HEK293T (cell line): ENCODE measurements at regions not wholly inside any gene's neighbourhood (a gene's known extent, or its start where the extent isn't known, plus 50 kb on each side); places are given as distances from the start of the nearest gene placed in this dataset.

Experiments used
- CTCF ChIA-PET: fragments of 350-600 bp; formaldehyde crosslinking; extraction: SDS; loops from one replicate; lab custom pipeline; 2021; ENCODE audit warnings: antibody characterized with exemption, inconsistent platforms; lab: Yijun Ruan, JAX
- POLR2A ChIA-PET: fragments of 350-600 bp; formaldehyde crosslinking; extraction: SDS; loops from one replicate; lab custom pipeline; 2020; ENCODE audit warnings: antibody characterized with exemption, inconsistent platforms; lab: Yijun Ruan, JAX
- DNase-seq: peaks from one replicate; pipeline ENCODE4 v3.0.0; 2012; ENCODE audit warnings: mixed read lengths; ENCODE audit errors: extremely low spot score
- ARNT ChIP-seq: fragments of 450-650 bp; IDR thresholded peaks from 2 replicates; pipeline ENCODE4 v1.6.1; 2017; ENCODE audit warnings: mild to moderate bottlenecking
- BHLHE40 ChIP-seq: fragments of 450-650 bp; IDR thresholded peaks from 2 replicates; pipeline ENCODE4 v1.6.1; 2016; ENCODE audit warnings: mild to moderate bottlenecking, moderate library complexity, borderline replicate concordance
- CTBP1 ChIP-seq: fragments of 450-650 bp; IDR thresholded peaks from 2 replicates; pipeline ENCODE4 v1.6.1; 2016; ENCODE audit warnings: borderline replicate concordance
- ELF4 ChIP-seq: fragments of 450-650 bp; IDR thresholded peaks from 2 replicates; pipeline ENCODE4 v1.6.1; 2017; ENCODE audit warnings: antibody characterized with exemption
- FOXA1 ChIP-seq: fragments of 450-650 bp; IDR thresholded peaks from 2 replicates; pipeline ENCODE4 v1.6.1; 2016; ENCODE audit warnings: mild to moderate bottlenecking
- FOXK2 ChIP-seq: fragments of 450-650 bp; IDR thresholded peaks from 2 replicates; pipeline ENCODE4 v1.6.1; 2016; ENCODE audit warnings: mild to moderate bottlenecking
- FOXM1 ChIP-seq: fragments of 450-650 bp; IDR thresholded peaks from 2 replicates; pipeline ENCODE4 v1.6.1; 2017; ENCODE audit warnings: mild to moderate bottlenecking, borderline replicate concordance
- HDGF ChIP-seq: fragments of 450-650 bp; IDR thresholded peaks from 2 replicates; pipeline ENCODE4 v1.6.1; 2017; ENCODE audit warnings: antibody characterized with exemption, borderline replicate concordance
- L3MBTL2 ChIP-seq: fragments of 450-650 bp; conservative IDR thresholded peaks from 2 replicates; pipeline ENCODE4 v1.6.1; 2016; ENCODE audit warnings: mild to moderate bottlenecking
- LEF1 ChIP-seq: fragments of 450-650 bp; IDR thresholded peaks from 2 replicates; pipeline ENCODE4 v1.6.1; 2017; ENCODE audit warnings: mild to moderate bottlenecking, borderline replicate concordance
- NFRKB ChIP-seq: fragments of 450-650 bp; IDR thresholded peaks from 2 replicates; pipeline ENCODE4 v1.6.1; 2016; ENCODE audit warnings: mild to moderate bottlenecking, moderate library complexity
- SP1 ChIP-seq: fragments of 450-650 bp; IDR thresholded peaks from 2 replicates; pipeline ENCODE4 v1.6.1; 2017
- SUZ12 ChIP-seq: fragments of 450-650 bp; IDR thresholded peaks from 2 replicates; pipeline ENCODE4 v1.6.1; 2016; ENCODE audit warnings: mild to moderate bottlenecking
- TARDBP ChIP-seq: fragments of 450-650 bp; IDR thresholded peaks from 2 replicates; pipeline ENCODE4 v1.6.1; 2016
- ZNF384 ChIP-seq: fragments of 450-650 bp; IDR thresholded peaks from 2 replicates; pipeline ENCODE4 v1.6.1; 2016
- TF ChIP-seq, protein P1 (sequence below): fragments of 450-650 bp; IDR thresholded peaks from 2 replicates; pipeline ENCODE4 v1.6.1; 2016

DNA sequence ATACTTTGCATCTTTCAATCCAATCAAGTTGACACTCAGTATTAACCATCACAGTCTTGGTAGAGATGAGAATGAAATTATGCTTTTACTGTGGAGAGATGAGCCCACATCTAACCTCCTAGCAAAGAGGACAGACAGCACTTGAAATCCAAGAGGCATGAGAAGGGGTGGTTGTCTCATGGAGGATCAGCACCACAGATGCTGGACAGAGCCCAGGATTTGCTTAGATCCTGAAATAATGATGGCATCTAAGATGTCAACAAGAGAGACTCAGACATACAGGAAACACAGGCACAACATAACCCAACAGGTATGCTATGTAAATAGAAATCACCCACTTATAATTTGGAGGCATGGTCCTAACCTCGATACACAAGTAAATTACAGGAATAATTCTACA, 74.3 kb upstream of the VCX2 start:
- no peak for DNase-seq
- CTCF ChIA-PET: no interaction called here
- POLR2A ChIA-PET: no interaction called here
- TF ChIP-seq SUZ12 (no peak), TARDBP (no peak), SP1 (no peak), ELF4 (no peak), BHLHE40 (no peak), ZNF384 (no peak), FOXA1 (no peak), ARNT (no peak), L3MBTL2 (no peak), NFRKB (no peak), HDGF (no peak), CTBP1 (no peak), FOXK2 (no peak), FOXM1 (no peak)
- TF ChIP-seq, protein P1, sequence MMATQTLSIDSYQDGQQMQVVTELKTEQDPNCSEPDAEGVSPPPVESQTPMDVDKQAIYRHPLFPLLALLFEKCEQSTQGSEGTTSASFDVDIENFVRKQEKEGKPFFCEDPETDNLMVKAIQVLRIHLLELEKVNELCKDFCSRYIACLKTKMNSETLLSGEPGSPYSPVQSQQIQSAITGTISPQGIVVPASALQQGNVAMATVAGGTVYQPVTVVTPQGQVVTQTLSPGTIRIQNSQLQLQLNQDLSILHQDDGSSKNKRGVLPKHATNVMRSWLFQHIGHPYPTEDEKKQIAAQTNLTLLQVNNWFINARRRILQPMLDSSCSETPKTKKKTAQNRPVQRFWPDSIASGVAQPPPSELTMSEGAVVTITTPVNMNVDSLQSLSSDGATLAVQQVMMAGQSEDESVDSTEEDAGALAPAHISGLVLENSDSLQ: no peak

DNA sequence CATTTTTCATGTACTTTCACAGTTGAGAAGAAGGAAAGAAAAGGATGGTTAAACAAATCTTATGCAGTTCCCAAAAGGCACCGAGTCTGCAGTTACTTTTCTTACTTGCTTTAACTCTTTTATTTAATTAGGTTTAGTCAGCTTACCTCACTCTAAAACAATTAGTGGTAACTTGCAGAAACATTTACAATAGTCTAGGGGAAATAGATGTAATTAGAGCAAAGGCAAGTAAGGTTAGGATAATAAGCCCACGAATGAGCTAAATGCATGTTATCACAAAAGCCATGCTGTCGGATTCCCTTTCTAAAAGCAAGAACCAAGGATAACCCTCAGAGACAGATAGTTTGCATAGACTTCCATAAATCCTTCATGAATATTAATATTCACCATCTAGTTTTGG, 82.0 kb upstream of the VCX2 start:
- POLR2A ChIA-PET: no interaction called here

DNA sequence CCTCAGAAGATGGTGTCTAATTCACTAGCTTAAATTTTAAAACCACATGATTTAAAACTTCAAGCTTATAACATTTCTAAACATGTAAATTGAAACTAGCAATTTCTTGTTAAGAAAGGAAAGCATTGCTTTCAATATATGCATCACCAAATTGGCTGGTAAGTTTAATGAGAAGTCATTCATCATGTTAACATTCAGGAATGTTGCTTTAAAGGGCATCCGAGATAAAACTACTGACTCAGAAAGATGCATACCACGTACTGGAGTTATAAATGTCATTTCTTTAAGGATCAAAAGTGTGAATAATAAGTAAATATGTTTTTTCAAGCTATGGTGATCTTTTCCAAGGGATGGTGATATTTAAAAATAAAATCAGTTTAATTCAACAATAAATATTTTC, 83.3 kb upstream of the VCX2 start:
- ChIA-PET CTCF (no interaction called here), POLR2A (no interaction called here)
- no peak for DNase-seq
- no peak for TF ChIP-seq L3MBTL2
- TF ChIP-seq FOXM1: no peak
- TF ChIP-seq NFRKB: no peak

More for the DNA sequence above, 82.0 kb upstream of the VCX2 start:
- TF ChIP-seq ELF4: no peak
- TF ChIP-seq ZNF384: no peak
- no peak for TF ChIP-seq TARDBP
- no peak for TF ChIP-seq FOXK2
- no peak for TF ChIP-seq FOXM1
- TF ChIP-seq LEF1: no peak
- TF ChIP-seq L3MBTL2: no peak
- TF ChIP-seq SUZ12: no peak
- TF ChIP-seq, protein P1: no peak
- CTCF ChIA-PET: no interaction called here
- no peak for DNase-seq

DNA sequence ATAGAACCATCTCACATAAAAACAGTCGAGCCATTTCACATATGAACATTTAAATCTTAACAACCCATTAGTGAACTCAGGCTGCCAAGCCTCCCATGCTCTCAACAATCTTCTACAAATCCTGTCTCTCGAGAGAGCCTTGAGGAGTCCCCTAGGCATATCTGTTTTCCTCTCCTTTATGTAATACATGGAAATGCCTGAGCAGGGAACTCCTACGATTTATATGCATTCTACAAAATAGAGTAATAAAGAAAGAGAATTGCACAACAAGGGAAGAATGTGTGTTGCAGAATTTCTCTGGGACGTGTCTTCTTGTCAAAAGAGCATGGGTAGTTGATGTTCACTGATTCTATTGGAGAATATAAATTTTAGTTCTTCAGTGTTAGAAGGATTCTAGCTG, 101.8 kb upstream of the VCX2 start:
- no peak for DNase-seq
- CTCF ChIA-PET: no interaction called here
- TF ChIP-seq NFRKB (no peak), ZNF384 (no peak), ARNT (no peak), FOXM1 (no peak)
- POLR2A ChIA-PET: no interaction called here

DNA sequence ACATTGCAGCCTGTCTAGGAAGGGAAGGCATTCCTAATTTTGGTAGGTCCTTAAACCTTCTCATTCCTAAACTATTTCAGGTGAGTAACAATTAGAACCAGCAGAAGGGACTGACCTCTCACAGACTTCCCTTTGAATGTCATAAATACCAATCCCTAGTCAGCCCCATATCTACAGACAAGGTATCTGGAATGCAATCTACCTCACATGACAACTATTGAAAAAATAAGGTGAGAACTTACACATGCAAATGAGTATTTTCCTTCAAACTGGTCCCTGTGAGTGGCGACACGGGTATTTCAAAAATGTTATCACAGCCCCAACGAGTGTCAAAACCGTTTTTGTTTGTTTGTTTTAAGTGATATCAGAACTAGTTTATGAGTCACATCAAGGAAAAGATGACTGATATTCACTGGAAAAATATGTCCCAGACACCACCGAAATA, 102.4 kb upstream of the VCX2 start:
- CTCF ChIA-PET: no interaction called here
- TF ChIP-seq BHLHE40: no peak
- TF ChIP-seq HDGF: no peak
- TF ChIP-seq LEF1: no peak
- TF ChIP-seq FOXA1: no peak
- TF ChIP-seq FOXK2: no peak
- no peak for TF ChIP-seq SP1
- TF ChIP-seq FOXM1: no peak
- no peak for TF ChIP-seq ZNF384
- TF ChIP-seq ELF4: no peak
- TF ChIP-seq NFRKB: no peak
- POLR2A ChIA-PET: no interaction called here
- DNase-seq: no peak

DNA sequence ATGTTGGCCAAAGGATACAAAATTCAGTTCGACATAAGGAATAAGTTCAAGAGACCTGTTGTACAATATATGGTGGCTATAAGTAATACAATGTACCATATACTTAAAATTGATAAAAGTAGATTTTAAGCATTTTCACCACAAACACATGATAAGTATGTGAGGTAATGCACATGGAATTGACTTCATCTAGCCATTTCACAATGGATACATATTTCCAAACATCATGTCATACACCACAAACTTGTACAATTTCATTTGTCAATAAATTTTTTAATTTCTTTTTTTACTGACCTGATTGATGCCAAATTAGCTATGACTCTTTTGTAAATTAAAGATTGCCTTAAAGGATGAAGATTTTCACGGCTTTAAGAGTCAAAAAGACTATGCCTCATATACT, 103.1 kb upstream of the VCX2 start:
- ChIA-PET CTCF (interaction anchor here (0.6 kb wide), 1 partner anchor 49 kb away, joined by 3 read pairs; no protein-coding TSS in a partner anchor), POLR2A (no interaction called here)
- no peak for DNase-seq
- TF ChIP-seq FOXM1: no peak
- no peak for TF ChIP-seq BHLHE40
- no peak for TF ChIP-seq LEF1
- no peak for TF ChIP-seq NFRKB
- TF ChIP-seq FOXA1: no peak

DNA sequence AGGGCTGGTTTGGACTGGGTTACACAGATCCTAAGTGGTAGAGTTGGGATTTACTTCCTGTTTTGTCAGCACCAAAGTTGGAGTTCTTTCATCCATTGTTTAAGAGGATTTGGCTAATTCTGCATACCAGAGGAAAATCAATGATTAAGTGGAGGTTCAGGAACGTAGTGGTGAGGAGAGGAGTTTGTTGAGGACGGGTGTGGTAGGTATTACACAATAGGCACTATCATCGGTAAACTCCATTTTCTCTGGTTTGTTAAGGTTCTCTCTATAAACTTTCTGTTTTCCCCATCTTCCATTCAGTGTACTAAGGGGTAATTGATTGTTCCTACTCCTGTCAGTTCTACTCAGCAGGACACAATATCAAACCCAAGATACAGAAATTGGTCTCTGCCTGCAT, 107.5 kb upstream of the VCX2 start:
- no peak for DNase-seq
- ChIA-PET POLR2A (no interaction called here), CTCF (no interaction called here)
- TF ChIP-seq FOXK2 (no peak), BHLHE40 (no peak), NFRKB (no peak)

DNA sequence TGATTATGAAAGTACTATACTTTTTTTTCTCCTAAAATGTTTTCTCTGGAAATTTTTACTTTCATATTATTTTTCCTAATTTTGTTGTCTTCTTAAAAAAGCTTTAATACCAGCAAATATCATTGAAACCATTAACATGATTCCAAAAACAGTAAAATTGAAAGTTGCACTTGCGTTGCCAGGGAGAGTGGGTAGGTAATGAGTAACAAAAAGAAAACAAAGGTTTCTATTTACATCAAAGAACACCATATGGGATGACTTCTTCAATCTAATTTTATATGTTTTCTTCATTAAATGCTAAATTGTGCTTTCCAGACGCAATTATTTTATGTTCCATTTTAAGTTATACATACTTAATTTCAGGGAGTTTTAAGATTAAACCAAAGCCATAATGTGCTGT, 108.3 kb upstream of the VCX2 start:
- POLR2A ChIA-PET: no interaction called here

More for the DNA sequence above, 108.3 kb upstream of the VCX2 start:
- CTCF ChIA-PET: no interaction called here
- TF ChIP-seq ZNF384 (no peak), FOXA1 (no peak), NFRKB (no peak), BHLHE40 (no peak), SP1 (no peak), ELF4 (no peak), FOXK2 (no peak), HDGF (no peak), FOXM1 (no peak), CTBP1 (no peak), L3MBTL2 (no peak), TARDBP (no peak), LEF1 (no peak), SUZ12 (no peak), ARNT (no peak)
- TF ChIP-seq, protein P1: no peak
- DNase-seq: no peak
